PC-3 (cell line): ENCODE measurements at regions not wholly inside any gene's neighbourhood (a gene's known extent, or its start where the extent isn't known, plus 50 kb on each side); places are given as distances from the start of the nearest gene placed in this dataset.

Source experiments
- ATAC-seq: fragments of 200-7000 bp; cut with Tn5 transposase; 2 replicates; pipeline ENCODE4 v1.9.1; 2020; ENCODE audit warnings: mild to moderate bottlenecking, moderate library complexity
- BruUV-seq: library from RNA; stranded (reverse); fragments of 400-500 nt; replicated peaks from 2 replicates; lab custom pipeline; 2021; lab: Mats Ljungman, UMichigan
- CTCF ChIA-PET: fragments of 300-600 bp; sonication (Branson Sonifier 250); formaldehyde crosslinking; loops from one replicate; lab custom pipeline; 2022; ENCODE audit warnings: antibody characterized with exemption; lab: Charles Lee
- POLR2A ChIA-PET: fragments of 300-600 bp; sonication (Branson Sonifier 250); formaldehyde crosslinking; loops from one replicate; lab custom pipeline; 2022; ENCODE audit warnings: antibody characterized with exemption; ENCODE audit not compliant: unreplicated experiment; lab: Charles Lee
- DNase-seq: peaks from one replicate; pipeline ENCODE4 v3.0.0-alpha.2; 2015
- H2AFZ ChIP-seq: fragments of 300-600 bp; sonication (generic); 2 replicates; pipeline ENCODE4 v1.6.0; 2016; ENCODE audit warnings: antibody characterized with exemption, low read length
- H3F3A ChIP-seq: fragments of 300-600 bp; sonication (generic); one replicate; pipeline ENCODE4 v1.6.0; 2017; ENCODE audit warnings: antibody characterized with exemption, low read length, control low read depth, mild to moderate bottlenecking; ENCODE audit not compliant: unreplicated experiment
- H3K27ac ChIP-seq: fragments of 300-600 bp; sonication (generic); 2 replicates; pipeline ENCODE4 v1.5.1; 2016; ENCODE audit warnings: mild to moderate bottlenecking, low read length
- H3K27me3 ChIP-seq: fragments of 300-600 bp; sonication (generic); 2 replicates; pipeline ENCODE4 v1.6.1; 2016; ENCODE audit warnings: low read length, mixed read lengths
- H3K36me3 ChIP-seq: fragments of 300-600 bp; sonication (generic); 2 replicates; pipeline ENCODE4 v1.6.1; 2016; ENCODE audit warnings: low read depth, mixed run types, low read length, mixed read lengths
- H3K4me1 ChIP-seq: fragments of 300-600 bp; sonication (generic); 2 replicates; pipeline ENCODE4 v1.5.1; 2016; ENCODE audit warnings: low read length; ENCODE audit not compliant: insufficient read depth
- H3K4me2 ChIP-seq: fragments of 300-600 bp; sonication (generic); 2 replicates; pipeline ENCODE4 v1.6.0; 2016; ENCODE audit warnings: low read length
- H3K4me3 ChIP-seq: fragments of 300-600 bp; sonication (generic); 2 replicates; pipeline ENCODE4 v1.5.1; 2016; ENCODE audit warnings: mild to moderate bottlenecking, low read length, mixed read lengths
- H3K79me2 ChIP-seq: fragments of 300-600 bp; sonication (generic); 2 replicates; pipeline ENCODE4 v1.6.1; 2017; ENCODE audit warnings: low read length, mixed read lengths
- H3K9ac ChIP-seq: fragments of 300-600 bp; sonication (generic); 2 replicates; pipeline ENCODE4 v1.6.0; 2016; ENCODE audit warnings: mild to moderate bottlenecking, low read length
- H3K9me2 ChIP-seq: fragments of 300-600 bp; sonication (generic); replicated peaks from 2 replicates; pipeline ENCODE4 v1.6.1; 2016; ENCODE audit warnings: mixed run types, low read length, mixed read lengths
- H3K9me3 ChIP-seq: fragments of 300-600 bp; sonication (generic); 2 replicates; pipeline ENCODE4 v1.6.1; 2016; ENCODE audit warnings: low read length, mixed read lengths
- H4K20me1 ChIP-seq: fragments of 300-600 bp; sonication (generic); 2 replicates; pipeline ENCODE4 v1.6.1; 2016; ENCODE audit warnings: low read length, mixed read lengths
- CTCF ChIP-seq: fragments of 300-600 bp; sonication (generic); conservative IDR thresholded peaks from 2 replicates; pipeline ENCODE4 v1.5.1; 2017; ENCODE audit warnings: antibody characterized with exemption, low read depth, mild to moderate bottlenecking, low read length
- EZH2 ChIP-seq: fragments of 300-600 bp; sonication (generic); IDR thresholded peaks from one replicate; pipeline ENCODE4 v1.6.1; 2017; ENCODE audit warnings: antibody characterized with exemption, mild to moderate bottlenecking, low read length; ENCODE audit not compliant: unreplicated experiment
- EZH2phosphoT487 ChIP-seq: fragments of 300-600 bp; sonication (generic); IDR thresholded peaks from 2 replicates; pipeline ENCODE4 v1.6.1; 2018; ENCODE audit warnings: mild to moderate bottlenecking, antibody characterized with exemption, low read length, borderline replicate concordance
- intact Hi-C: fragments of 100-400 bp; cut with micrococcal nuclease; formaldehyde crosslinking; loops from 2 replicates; pipeline ENCODE4 v1.9.0; 2023

DNA sequence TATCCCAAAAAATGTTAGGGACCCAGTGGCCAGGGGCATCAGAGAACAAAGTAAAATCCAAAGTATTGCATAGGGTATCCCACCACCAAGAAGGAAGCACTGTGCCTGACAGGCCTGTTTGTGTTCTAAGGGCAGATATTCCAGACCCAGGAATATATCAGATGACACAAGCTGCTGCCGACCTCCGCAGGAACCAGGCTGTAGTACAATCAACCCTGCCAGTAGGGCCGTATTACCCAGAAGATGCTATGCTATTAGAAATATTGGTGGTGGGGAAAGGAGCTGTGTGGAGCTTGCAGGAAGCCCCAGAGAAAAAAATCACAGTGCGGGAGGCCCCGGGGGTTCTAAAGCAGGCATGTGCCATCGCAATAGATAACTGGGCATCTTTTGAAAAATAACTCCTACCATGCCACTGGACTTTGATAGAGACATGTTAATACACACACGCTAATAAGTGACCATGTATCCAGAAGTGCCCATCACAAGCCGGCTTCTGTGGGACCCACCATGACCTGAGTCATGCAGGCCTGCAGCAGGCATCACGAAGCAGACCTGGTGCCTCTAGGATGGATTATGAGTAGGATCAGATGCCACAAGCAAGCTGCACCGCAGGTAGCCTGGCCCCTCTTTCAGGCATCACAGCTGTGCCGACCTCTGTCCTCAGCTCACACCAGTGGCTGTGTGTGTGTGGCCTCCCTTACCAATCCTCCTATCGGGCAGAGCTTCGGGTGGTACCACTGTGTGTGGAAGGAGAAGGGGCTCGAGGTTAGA is 242.7 kb downstream of the BCL11B start:
- no peaks in the 10 kb centered on the region for H3K4me1 ChIP-seq
- no peak overlapping the region for H3K27ac ChIP-seq
- ChIA-PET CTCF (no interaction called here), POLR2A (no interaction called here)
- H3K9ac ChIP-seq: no peak overlapping the region
- H3K36me3 ChIP-seq: no peaks in the 10 kb centered on the region
- H3F3A ChIP-seq: no peaks in the 10 kb centered on the region
- H2AFZ ChIP-seq: no peak overlapping the region
- no peak overlapping the region for H3K4me2 ChIP-seq
- no peak for TF ChIP-seq CTCF
- TF ChIP-seq EZH2phosphoT487: no peak
- TF ChIP-seq EZH2: no peak
- intact Hi-C loops: no loop called here
- ATAC-seq (no peak), DNase-seq (no peak)
- no peaks in the 10 kb centered on the region for H3K9me3 ChIP-seq
- H3K4me3 ChIP-seq: no peak overlapping the region
- H3K79me2 ChIP-seq: no peaks in the 10 kb centered on the region
- H3K9me2 ChIP-seq: no peaks in the 10 kb centered on the region
- BruUV-seq: no TSS peak
- no peaks in the 10 kb centered on the region for H4K20me1 ChIP-seq
- H3K27me3 ChIP-seq: peaks cover 14% of the 10 kb centered on the region

GRCh38 chr14:99029916-99030305 is 242.1 kb downstream of the BCL11B start:
- H3K79me2 ChIP-seq: no peaks in the 10 kb centered on the region
- no peaks in the 10 kb centered on the region for H3K9me3 ChIP-seq
- CTCF ChIA-PET: no interaction called here
- intact Hi-C loops: no loop called here
- H3F3A ChIP-seq: no peaks in the 10 kb centered on the region
- H4K20me1 ChIP-seq: no peaks in the 10 kb centered on the region
- no peaks in the 10 kb centered on the region for H3K4me1 ChIP-seq
- TF ChIP-seq EZH2phosphoT487 (no peak), CTCF (no peak), EZH2 (no peak)
- peaks cover 16% of the 10 kb centered on the region for H3K27me3 ChIP-seq
- H3K36me3 ChIP-seq: no peaks in the 10 kb centered on the region
- H3K4me3 ChIP-seq: no peak overlapping the region
- BruUV-seq: no TSS peak
- H3K27ac ChIP-seq: no peak overlapping the region
- POLR2A ChIA-PET: no interaction called here
- no peak overlapping the region for H2AFZ ChIP-seq
- DNase-seq: no peak
- no peaks in the 10 kb centered on the region for H3K9me2 ChIP-seq
- ATAC-seq: no peak
- no peak overlapping the region for H3K4me2 ChIP-seq
- no peak overlapping the region for H3K9ac ChIP-seq

- BruUV-seq: no TSS peak
- no peak for DNase-seq
Measured at GRCh38 chr14:99030454-99030853, 241.5 kb downstream of the BCL11B start.

More at GRCh38 chr14:99030454-99030853, 241.5 kb downstream of the BCL11B start:
- H3K9me2 ChIP-seq: no peaks in the 10 kb centered on the region
- intact Hi-C loops: no loop called here
- no peaks in the 10 kb centered on the region for H4K20me1 ChIP-seq
- no peak for ATAC-seq
- H3K4me2 ChIP-seq: no peak overlapping the region
- H3K36me3 ChIP-seq: no peaks in the 10 kb centered on the region
- H3K79me2 ChIP-seq: no peaks in the 10 kb centered on the region
- no peak overlapping the region for H2AFZ ChIP-seq
- no peaks in the 10 kb centered on the region for H3K4me1 ChIP-seq
- H3F3A ChIP-seq: no peaks in the 10 kb centered on the region
- H3K27ac ChIP-seq: no peak overlapping the region
- CTCF ChIA-PET: no interaction called here
- H3K9ac ChIP-seq: no peak overlapping the region
- TF ChIP-seq EZH2 (no peak), CTCF (no peak), EZH2phosphoT487 (no peak)
- no peaks in the 10 kb centered on the region for H3K9me3 ChIP-seq
- H3K4me3 ChIP-seq: no peak overlapping the region
- H3K27me3 ChIP-seq: peaks cover 19% of the 10 kb centered on the region
- POLR2A ChIA-PET: no interaction called here
